SK-N-SH treated with all-trans-retinoic acid at 6 μM for 48 hours (cell line): ENCODE measurements at regions not wholly inside any gene's neighbourhood (a gene's known extent, or its start where the extent isn't known, plus 50 kb on each side); places are given as distances from the start of the nearest gene placed in this dataset.

Source experiments
- ARNTL ChIP-seq: fragments of 450-650 bp; formaldehyde crosslinking; IDR thresholded peaks from 2 replicates; pipeline ENCODE4 v1.5.0; 2020; ENCODE audit warnings: low read depth, mild to moderate bottlenecking, moderate library complexity, borderline replicate concordance
- ESRRG ChIP-seq: fragments of 250-450 bp; sonication (Bioruptor Pico); IDR thresholded peaks from 2 replicates; pipeline ENCODE4 v1.6.1; 2021; ENCODE audit warnings: mild to moderate bottlenecking
- GLIS3 ChIP-seq: fragments of 250-450 bp; sonication (Bioruptor Pico); IDR thresholded peaks from 2 replicates; pipeline ENCODE4 v1.5.0; 2020; ENCODE audit warnings: mild to moderate bottlenecking, moderate library complexity
- RARB ChIP-seq: fragments of 250-450 bp; sonication (Bioruptor Pico); IDR thresholded peaks from 2 replicates; pipeline ENCODE4 v1.8.0; 2021; ENCODE audit warnings: mild to moderate bottlenecking, moderate library complexity
- TOX ChIP-seq: fragments of 250-450 bp; sonication (Bioruptor Pico); IDR thresholded peaks from 2 replicates; pipeline ENCODE4 v1.8.0; 2021; ENCODE audit warnings: mild to moderate bottlenecking, moderate library complexity, borderline replicate concordance
- ZFP3 ChIP-seq: fragments of 250-450 bp; sonication (Bioruptor Pico); IDR thresholded peaks from 2 replicates; pipeline ENCODE4 v1.5.0; 2020; ENCODE audit warnings: mild to moderate bottlenecking, moderate library complexity
- ZNF565 ChIP-seq: fragments of 450-650 bp; formaldehyde crosslinking; conservative IDR thresholded peaks from 2 replicates; pipeline ENCODE4 v1.5.0; 2020; ENCODE audit warnings: low read depth, mild to moderate bottlenecking, moderate library complexity
- TF ChIP-seq, protein P1 (sequence below): fragments of 250-450 bp; sonication (Bioruptor Pico); IDR thresholded peaks from 2 replicates; pipeline ENCODE4 v1.5.1; 2021; ENCODE audit warnings: mild to moderate bottlenecking, moderate library complexity
- TF ChIP-seq, protein P2 (sequence below): fragments of 250-450 bp; sonication (Bioruptor Pico); IDR thresholded peaks from 2 replicates; pipeline ENCODE4 v1.8.0; 2021; ENCODE audit warnings: low read depth, mild to moderate bottlenecking, moderate library complexity, borderline replicate concordance

DNA sequence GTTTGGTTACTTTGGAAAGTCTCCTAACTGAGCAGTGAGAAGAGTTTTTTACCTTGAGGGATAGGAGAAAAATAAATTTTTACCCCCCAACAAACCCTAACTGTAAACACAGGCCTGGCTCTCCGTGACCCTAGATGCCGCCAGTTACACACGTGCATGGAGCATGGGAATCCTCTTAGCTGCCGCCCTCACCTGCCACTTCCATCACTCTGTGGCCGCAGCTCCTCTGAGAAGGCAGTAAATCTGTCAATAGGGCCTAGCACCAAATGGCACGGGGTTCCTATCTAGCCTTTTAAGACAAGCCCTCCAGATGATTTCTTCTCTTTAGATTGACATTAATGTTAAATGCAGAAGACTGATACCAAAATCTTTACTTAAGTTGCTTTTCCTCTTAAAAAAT lies 330.3 kb upstream of the FAM241A start:
- TF ChIP-seq GLIS3 (no peak), ESRRG (CRISPR knock-in tag) (no peak), ZFP3 (CRISPR knock-in tag) (no peak), ZNF565 (CRISPR knock-in tag) (no peak), ARNTL (CRISPR knock-in tag) (no peak), TOX (no peak), RARB (CRISPR knock-in tag) (no peak)
- TF ChIP-seq, protein P1, sequence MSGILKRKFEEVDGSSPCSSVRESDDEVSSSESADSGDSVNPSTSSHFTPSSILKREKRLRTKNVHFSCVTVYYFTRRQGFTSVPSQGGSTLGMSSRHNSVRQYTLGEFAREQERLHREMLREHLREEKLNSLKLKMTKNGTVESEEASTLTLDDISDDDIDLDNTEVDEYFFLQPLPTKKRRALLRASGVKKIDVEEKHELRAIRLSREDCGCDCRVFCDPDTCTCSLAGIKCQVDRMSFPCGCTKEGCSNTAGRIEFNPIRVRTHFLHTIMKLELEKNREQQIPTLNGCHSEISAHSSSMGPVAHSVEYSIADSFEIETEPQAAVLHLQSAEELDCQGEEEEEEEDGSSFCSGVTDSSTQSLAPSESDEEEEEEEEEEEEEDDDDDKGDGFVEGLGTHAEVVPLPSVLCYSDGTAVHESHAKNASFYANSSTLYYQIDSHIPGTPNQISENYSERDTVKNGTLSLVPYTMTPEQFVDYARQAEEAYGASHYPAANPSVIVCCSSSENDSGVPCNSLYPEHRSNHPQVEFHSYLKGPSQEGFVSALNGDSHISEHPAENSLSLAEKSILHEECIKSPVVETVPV (CRISPR knock-in tag) = no peak
- TF ChIP-seq, protein P2, sequence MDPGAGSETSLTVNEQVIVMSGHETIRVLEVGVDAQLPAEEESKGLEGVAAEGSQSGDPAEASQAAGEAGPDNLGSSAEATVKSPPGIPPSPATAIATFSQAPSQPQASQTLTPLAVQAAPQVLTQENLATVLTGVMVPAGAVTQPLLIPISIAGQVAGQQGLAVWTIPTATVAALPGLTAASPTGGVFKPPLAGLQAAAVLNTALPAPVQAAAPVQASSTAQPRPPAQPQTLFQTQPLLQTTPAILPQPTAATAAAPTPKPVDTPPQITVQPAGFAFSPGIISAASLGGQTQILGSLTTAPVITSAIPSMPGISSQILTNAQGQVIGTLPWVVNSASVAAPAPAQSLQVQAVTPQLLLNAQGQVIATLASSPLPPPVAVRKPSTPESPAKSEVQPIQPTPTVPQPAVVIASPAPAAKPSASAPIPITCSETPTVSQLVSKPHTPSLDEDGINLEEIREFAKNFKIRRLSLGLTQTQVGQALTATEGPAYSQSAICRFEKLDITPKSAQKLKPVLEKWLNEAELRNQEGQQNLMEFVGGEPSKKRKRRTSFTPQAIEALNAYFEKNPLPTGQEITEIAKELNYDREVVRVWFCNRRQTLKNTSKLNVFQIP = no peak
